ENCODE measurements at regions not wholly inside any gene's neighbourhood (a gene's known extent, or its start where the extent isn't known, plus 50 kb on each side); places are given as distances from the start of the nearest gene placed in this dataset.

GRCh38 chr9:86671018-86671417 lies 276.3 kb downstream of the GAS1 start:
- TF ChIP-seq CTCF (IDR thresholded peaks at IDR 0.05) (no peak), EZH2 (IDR thresholded peaks at IDR 0.05; ENCODE audit: borderline replicate concordance, insufficient read depth, low read depth, low read length, poor library complexity, severe bottlenecking) (no peak)
